ENCODE measurements at regions not wholly inside any gene's neighbourhood (a gene's known extent, or its start where the extent isn't known, plus 50 kb on each side); places are given as distances from the start of the nearest gene placed in this dataset.
"Not testable (repeated sequence)": the region's sequence is repeated elsewhere in the genome, so short reads cannot be mapped to it uniquely, and the experiment has no call there.

DNA sequence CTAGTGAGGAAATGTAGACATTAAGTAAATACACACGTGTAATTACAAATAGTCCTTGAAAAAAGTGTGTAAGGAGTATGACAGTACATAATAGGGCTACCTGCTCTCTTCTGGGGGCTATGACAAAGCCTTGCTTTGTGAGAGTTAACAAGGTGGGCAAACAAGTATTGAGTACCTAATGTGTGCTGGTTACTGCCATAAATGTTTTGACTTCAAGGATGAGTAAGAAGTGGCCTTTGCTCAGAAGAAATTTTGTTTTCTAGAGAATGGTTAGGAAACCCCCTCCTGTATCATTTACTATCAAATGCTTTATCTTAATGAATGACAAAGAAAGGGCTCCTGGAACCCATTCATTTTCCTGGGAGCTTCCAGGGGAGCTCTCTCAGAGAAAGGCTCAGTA lies 167.0 kb upstream of the CASK start:
- no peak for DNase-seq

- no peak for DNase-seq
Measured at GRCh38 chrX:42089031-42089430, 165.7 kb upstream of the CASK start.

GRCh38 chrX:42087960-42088359 lies 164.6 kb upstream of the CASK start:
- DNase-seq: no peak

DNA sequence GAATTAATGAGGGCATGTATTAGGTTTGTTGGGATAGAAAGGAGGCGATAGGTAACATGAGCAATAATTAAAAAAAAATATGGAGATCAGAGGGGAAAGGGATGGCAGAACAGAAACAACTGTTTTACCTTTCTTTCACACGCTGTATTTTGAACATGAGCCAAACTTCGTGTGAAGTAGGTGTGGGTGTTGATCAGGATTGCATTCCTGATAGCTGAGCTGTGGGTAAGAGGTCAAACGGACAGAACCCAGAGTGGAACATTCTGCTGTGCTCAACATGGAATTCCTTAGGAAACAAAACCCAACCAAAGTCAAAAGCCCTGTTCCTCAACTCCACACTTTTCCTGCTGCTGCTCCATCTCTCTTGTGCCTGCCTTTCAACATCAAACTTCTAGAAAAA lies 162.5 kb upstream of the CASK start:
- no peak for DNase-seq

DNA sequence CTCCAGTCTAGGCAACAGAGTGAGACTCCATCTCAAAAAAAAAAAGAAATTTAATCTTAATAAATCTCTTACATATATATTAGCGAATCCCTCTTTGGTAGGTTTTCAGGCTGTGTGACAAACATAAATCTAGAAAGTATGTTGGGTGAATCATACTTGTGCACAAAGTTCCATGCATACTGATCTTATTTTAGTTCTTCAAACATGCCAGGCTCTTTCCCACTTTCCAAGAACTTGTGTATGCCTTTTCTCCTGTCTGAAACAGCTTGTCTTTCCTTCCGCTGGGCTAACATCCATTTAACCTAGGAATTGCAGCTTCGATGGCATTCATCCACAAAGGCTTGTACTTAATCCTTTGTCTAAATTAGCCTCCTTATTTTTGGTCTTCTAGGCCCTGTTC lies 156.6 kb upstream of the CASK start:
- DNase-seq: no peak

GRCh38 chrX:42077675-42078074 lies 154.3 kb upstream of the CASK start:
- DNase-seq: no peak

DNA sequence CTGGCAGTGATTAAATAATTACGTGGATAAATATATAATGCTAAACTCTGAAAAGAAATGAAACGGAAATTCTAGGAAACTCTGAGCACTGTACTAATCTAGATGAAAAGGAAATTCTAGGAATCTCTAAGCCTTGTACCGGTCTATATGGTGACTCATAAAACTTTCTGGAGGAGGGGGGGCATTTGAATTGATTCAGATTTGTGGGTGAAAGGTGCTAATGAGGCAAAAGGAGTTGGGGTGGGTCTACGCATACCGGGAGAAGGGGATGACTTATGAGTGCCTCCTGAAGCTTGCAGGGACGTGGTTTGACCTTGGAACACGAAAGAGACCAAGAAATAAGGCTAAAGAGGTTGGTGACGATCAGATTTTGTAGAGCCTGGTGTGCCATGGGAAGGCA lies 151.7 kb upstream of the CASK start:
- no peak for DNase-seq

- no peak for DNase-seq
Measured at GRCh38 chrX:42073448-42073847, 150.1 kb upstream of the CASK start.

DNA sequence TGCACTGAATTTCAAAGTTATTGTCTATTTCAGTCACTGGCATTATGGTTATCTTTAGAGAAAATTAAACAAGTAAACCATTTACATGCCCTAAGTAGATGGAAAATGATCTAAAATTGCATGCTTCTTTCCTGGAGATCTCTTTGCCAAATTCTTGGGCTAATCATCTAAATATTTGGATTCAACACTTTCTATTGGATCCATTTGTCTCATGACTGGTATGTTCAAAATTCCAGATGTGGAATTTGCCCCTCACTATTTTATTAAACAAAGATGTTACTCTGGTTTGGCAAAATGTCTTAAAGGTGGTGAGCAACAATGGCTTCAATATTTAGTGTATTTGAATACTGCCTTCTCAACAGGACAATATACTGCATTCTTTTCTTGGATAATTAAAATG lies 147.5 kb upstream of the CASK start:
- DNase-seq: no peak

GRCh38 chrX:42054256-42054655 lies 130.9 kb upstream of the CASK start:
- no peak for DNase-seq

DNA sequence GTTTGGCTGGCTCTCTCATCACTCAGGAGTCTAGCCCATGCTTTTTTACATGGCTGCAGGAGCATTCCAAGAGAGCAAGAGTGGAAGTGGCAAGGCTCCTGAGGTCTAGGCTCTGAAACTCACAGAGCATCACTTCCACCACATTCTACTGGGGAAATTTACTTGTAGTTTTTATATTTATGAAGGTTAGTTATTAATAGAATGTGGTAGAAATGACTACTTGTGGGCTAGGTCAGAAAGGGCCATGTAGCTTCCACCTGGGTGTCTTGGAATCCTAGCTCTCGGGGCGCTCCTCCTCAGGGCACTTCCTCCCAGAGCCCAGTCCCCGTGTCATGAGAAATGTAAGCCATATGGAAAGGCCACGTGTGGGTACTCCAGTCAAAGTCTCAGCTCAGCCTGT lies 127.0 kb upstream of the CASK start:
- no peak for DNase-seq

- DNase-seq: no peak
Measured at GRCh38 chrX:42047886-42048285, 124.5 kb upstream of the CASK start.

DNA sequence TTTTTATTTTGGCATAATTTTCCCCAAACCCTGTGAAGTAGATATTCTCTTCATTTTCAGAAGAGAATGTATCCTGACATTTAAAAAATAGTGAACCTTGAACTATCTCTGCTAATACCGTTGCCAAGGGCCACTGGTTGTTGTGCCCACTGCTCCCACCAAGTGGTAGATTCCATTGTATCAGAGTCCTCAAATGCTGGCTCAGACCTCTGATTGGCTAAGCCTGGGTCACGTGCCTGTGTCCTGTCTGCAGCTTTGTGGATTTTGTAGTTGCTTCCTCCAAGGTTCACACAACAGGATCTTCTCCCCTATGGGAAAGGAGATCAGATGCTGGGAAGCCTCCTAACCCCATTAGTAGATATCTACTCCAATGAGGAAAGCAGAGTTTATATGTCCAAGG lies 104.8 kb upstream of the CASK start:
- no peak for DNase-seq

DNA sequence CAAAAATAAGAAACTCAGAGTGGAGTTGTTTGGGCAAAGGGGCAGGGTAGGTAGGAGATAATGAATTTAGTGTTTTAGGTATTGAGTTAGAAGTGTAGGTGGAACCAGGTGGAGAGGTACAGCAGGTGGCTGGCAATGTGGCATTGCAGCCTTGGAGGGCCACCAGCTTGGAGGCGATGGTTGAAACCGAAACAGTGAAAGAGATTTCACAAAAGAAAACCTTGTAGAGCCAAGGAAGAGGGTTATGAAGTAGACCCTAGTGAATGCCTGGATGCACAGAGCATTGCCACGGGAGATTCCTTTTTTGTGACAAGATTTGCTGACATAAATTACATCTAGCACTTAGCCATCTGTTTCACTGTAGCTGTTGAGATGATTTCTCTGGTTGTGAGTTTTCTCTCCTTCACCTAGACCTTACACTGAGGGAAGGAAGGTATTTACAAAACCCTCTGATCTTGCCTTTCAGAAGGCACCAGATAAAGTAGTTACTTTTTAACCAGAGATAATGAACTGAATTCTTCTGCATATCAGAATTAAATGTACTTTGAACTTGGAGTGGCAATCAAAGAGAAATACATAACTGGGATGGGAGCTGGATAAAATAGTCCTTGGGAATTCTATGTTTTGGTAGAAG lies 104.1 kb upstream of the CASK start:
- DNase-seq: no peak

DNA sequence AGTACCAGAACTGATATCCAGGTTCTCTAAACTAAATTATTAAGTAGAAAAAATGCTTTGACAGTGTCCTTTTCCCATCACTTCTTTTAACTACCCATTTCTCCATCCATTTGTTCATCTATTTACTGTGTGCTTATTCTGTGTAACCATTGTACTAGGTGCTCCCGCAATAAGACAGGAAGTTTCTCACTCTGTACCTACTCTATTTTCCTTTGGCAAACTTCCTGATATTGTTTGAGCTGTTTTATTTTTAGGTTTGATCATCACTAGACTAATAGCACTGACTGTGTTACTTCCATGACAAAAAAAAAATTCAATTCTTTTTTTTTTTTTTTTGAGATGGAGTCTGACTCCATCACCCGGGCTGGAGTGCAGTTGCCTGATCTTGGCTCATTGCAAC lies 102.5 kb upstream of the CASK start:
- DNase-seq: no peak

DNA sequence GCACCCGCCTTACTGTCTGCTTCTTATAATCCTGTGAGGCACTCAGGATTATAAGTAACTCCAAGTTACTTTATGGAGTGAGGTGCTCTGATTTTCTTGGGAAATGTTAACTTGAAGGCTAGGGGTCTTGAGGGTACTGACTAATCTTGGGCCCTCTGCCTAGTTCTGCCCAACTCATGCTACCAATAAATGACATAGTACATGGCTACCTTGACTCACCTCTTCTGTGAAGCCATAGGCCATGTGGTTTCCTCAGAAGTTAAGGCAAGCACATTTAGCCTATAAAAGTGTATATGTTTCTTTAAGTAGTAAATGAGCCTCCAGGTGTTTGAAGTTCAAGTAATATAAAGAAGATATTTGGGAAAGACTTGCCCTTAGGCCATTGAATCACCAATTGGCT lies 99.8 kb upstream of the CASK start:
- no peak for DNase-seq

GRCh38 chrX:42022158-42022557 lies 98.8 kb upstream of the CASK start:
- DNase-seq: no peak

DNA sequence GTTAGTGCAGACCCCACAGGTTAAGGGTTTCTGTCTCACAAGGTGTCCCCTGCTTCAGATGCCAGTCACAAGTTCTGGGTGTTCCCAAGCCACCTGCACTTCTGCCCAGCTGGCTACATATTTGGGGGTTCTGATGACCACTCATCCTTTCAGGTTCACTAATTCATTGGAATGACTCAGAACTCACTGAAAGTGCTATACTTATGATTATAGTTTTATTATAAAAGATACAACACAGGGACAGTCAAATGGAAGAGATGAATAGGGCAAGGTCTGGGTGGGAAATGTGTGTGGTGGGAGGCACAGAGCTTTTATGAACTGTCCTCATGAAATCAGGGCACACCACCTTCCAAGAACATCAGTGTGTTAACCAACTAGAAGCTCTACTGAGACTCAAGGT lies 97.7 kb upstream of the CASK start:
- no peak for DNase-seq

GRCh38 chrX:42020225-42020624 lies 96.9 kb upstream of the CASK start:
- no peak for DNase-seq

- no peak for DNase-seq
Measured at GRCh38 chrX:42017971-42018370, 94.6 kb upstream of the CASK start.

DNA sequence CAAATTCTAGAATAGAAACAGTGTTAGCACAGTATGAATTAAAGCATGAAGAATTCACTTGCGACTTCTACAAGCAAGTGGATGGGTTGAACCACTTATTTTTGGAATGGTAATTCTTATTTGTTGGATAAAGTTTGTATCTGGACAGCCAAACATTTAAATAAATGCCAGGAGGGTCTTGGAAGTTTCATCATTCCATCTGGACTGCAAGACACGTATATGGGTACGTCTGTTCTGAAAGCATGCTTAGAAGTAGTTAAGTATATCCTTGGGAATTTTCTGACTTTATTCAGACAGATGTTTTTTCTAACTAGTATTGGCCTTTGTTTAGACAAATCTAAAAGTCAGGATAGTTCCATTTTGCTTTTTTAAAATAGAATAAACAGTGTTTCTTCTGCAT lies 77.5 kb upstream of the CASK start:
- DNase-seq: no peak

DNA sequence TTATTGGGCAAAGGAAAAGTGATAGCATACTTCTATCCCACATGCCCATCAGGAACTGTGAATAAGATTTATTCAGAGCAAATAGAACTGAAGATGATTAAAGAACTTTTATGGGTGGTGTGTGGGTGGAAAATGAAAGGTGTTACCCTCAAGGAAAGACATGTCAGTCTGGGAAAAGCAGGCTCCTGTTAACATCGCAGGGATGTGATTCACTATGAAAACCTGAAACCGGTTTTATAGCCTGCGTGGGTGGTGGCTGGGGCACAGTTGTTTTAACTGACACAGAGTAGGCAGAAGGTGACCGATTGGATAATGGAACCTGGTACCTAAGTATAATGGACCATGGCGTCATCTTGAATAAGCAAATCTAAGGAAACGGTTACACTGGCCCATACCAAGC lies 61.3 kb upstream of the CASK start:
- DNase-seq: peak; percentile 2

GRCh38 chrX:41982953-41983352 lies 59.6 kb upstream of the CASK start:
- no peak for DNase-seq

- DNase-seq: no peak
Measured at GRCh38 chrX:41981481-41982013, 58.2 kb upstream of the CASK start.

GRCh38 chrX:41974677-41975076 lies 51.3 kb upstream of the CASK start:
- not testable (repeated sequence) for DNase-seq

DNA sequence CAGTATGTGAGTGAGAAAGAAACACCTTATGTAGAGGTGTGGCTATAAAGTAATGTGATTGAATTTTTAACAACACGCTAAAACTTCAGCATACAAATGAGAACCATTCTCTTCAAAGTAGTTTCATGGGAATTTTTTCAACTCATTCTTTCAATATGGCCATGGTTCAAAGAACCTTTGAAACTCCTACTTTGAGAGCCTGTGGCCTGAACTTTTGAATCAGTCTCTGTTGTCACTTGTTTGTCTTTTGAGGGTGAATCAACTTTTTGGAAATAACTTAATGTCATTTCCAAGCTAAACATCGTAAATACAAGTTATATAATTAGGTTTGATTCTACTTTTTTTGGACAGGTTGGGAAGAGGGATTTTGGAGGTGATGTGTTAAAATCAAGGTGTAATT lies 49.9 kb upstream of the CASK start:
- no peak for DNase-seq
